Fibroblast of lung (primary cell): ENCODE measurements at regions not wholly inside any gene's neighbourhood (a gene's known extent, or its start where the extent isn't known, plus 50 kb on each side); places are given as distances from the start of the nearest gene placed in this dataset.
A peak's percentile ranks its signal among the peaks of the same experiment; 100 is the strongest.
"Not testable (repeated sequence)": the region's sequence is repeated elsewhere in the genome, so short reads cannot be mapped to it uniquely, and the experiment has no call there.

Source experiments
- DNase-seq, 2 donors: peaks; one replicate each; pipeline versions ENCODE4 v3.0.0 to v3.0.0-alpha.2; 2010; ENCODE audit warnings: low read depth in 2 of 2
- H2AFZ ChIP-seq: 2 replicates; pipeline ENCODE4 v1.5.1; 2012; ENCODE audit warnings: low read length, control low read depth, inconsistent platforms
- H3K27ac ChIP-seq: 2 replicates; pipeline ENCODE4 v1.5.1; 2011; ENCODE audit warnings: low read length, control low read depth; ENCODE audit not compliant: insufficient read depth
- H3K27me3 ChIP-seq: 2 replicates; pipeline ENCODE4 v1.5.1; 2011; ENCODE audit warnings: mild to moderate bottlenecking, low read length; ENCODE audit not compliant: control insufficient read depth, insufficient read depth
- H3K36me3 ChIP-seq: 2 replicates; pipeline ENCODE4 v1.5.1; 2011; ENCODE audit warnings: low read length; ENCODE audit not compliant: control insufficient read depth, insufficient read depth
- H3K4me1 ChIP-seq: 2 replicates; pipeline ENCODE4 v1.5.1; 2011; ENCODE audit warnings: low read length; ENCODE audit not compliant: control insufficient read depth, insufficient read depth; ENCODE audit errors: extremely low read depth
- H3K4me2 ChIP-seq: 2 replicates; pipeline ENCODE4 v1.5.1; 2011; ENCODE audit warnings: low read length, control low read depth; ENCODE audit not compliant: insufficient read depth; ENCODE audit errors: extremely low read depth
- H3K4me3 ChIP-seq, 4 experiments: fragments of 200-600 bp in 1 of 4; sonication (generic) in 1 of 4; replicated peaks in 1 of 4; 2 replicates each; pipeline ENCODE4 v1.5.1; 2011 to 2016; ENCODE audit warnings: low read length in 4 of 4, low read depth in 3 of 4, mild to moderate bottlenecking in 3 of 4, control low read depth in 2 of 4, inconsistent platforms in 1 of 4, mixed read lengths in 1 of 4; ENCODE audit not compliant: insufficient read depth in 1 of 4; ENCODE audit errors: control extremely low read depth in 1 of 4
- H3K79me2 ChIP-seq: 2 replicates; pipeline ENCODE4 v1.5.1; 2012; ENCODE audit warnings: mild to moderate bottlenecking, low read length, inconsistent platforms; ENCODE audit not compliant: control insufficient read depth, insufficient read depth
- H3K9ac ChIP-seq: 2 replicates; pipeline ENCODE4 v1.5.1; 2011; ENCODE audit warnings: mild to moderate bottlenecking, low read length, control low read depth; ENCODE audit not compliant: insufficient read depth
- H3K9me3 ChIP-seq: 2 replicates; pipeline ENCODE4 v1.5.1; 2012; ENCODE audit warnings: low read depth, low read length; ENCODE audit not compliant: control insufficient read depth, insufficient read depth
- H4K20me1 ChIP-seq: 2 replicates; pipeline ENCODE4 v1.5.1; 2011; ENCODE audit warnings: low read length; ENCODE audit not compliant: control insufficient read depth, insufficient read depth; ENCODE audit errors: extremely low read depth
- EZH2 ChIP-seq: IDR thresholded peaks from 2 replicates; pipeline ENCODE4 v1.5.1; 2012; ENCODE audit warnings: low read length, control low read depth, mild to moderate bottlenecking; ENCODE audit errors: missing control alignments
- TF ChIP-seq, protein P1 (sequence below), 2 donors: IDR thresholded peaks in 1 of 2; conservative IDR thresholded peaks in 1 of 2; 1 replicate in 1 of 2; 2 replicates in 1 of 2; pipeline ENCODE4 v1.5.1; 2011 to 2012; ENCODE audit warnings: low read length in 2 of 2, control low read depth in 1 of 2, inconsistent platforms in 1 of 2, low read depth in 1 of 2, mild to moderate bottlenecking in 1 of 2

DNA sequence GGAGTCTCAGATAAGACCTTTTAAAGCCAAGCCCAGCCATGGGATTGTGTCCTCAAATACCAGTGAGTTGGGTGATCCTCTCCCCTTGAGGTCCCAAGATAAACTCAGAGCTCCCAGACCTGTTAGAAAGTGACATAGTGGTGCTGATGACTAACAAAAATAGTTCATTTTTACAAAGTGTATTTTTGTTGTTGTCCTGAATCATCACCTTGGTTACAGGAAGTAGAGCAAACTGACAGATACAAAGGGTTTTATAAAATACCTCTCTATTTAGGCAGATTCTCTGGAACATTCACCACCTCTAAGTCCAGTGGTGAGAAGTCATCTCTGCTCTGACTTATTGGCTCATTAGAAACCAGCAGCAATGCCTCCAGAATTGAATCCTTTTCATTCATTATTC is 259.3 kb downstream of the CEMIP2 start:
- no peaks in the 10 kb centered on the region for H3K4me1 ChIP-seq
- H3K4me2 ChIP-seq, result no peak overlapping the region
- H4K20me1 ChIP-seq, result no peaks in the 10 kb centered on the region
- no peak overlapping the region for H3K27ac ChIP-seq
- no peak for DNase-seq
- no peak overlapping the region for H3K4me3 ChIP-seq
- H3K36me3 ChIP-seq, result no peaks in the 10 kb centered on the region
- H3K9ac ChIP-seq, result no peak overlapping the region
- no peaks in the 10 kb centered on the region for H3K27me3 ChIP-seq
- no peaks in the 10 kb centered on the region for H3K79me2 ChIP-seq
- H2AFZ ChIP-seq, result no peak overlapping the region
- no peaks in the 10 kb centered on the region for H3K9me3 ChIP-seq
- TF ChIP-seq, protein P1, sequence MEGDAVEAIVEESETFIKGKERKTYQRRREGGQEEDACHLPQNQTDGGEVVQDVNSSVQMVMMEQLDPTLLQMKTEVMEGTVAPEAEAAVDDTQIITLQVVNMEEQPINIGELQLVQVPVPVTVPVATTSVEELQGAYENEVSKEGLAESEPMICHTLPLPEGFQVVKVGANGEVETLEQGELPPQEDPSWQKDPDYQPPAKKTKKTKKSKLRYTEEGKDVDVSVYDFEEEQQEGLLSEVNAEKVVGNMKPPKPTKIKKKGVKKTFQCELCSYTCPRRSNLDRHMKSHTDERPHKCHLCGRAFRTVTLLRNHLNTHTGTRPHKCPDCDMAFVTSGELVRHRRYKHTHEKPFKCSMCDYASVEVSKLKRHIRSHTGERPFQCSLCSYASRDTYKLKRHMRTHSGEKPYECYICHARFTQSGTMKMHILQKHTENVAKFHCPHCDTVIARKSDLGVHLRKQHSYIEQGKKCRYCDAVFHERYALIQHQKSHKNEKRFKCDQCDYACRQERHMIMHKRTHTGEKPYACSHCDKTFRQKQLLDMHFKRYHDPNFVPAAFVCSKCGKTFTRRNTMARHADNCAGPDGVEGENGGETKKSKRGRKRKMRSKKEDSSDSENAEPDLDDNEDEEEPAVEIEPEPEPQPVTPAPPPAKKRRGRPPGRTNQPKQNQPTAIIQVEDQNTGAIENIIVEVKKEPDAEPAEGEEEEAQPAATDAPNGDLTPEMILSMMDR (conservative IDR thresholded peaks at IDR 0.05 in 1 of 2, IDR thresholded peaks at IDR 0.05 in 1 of 2; ENCODE audit: low read depth in 1 of 2, low read length in 2 of 2), result no peak
- TF ChIP-seq EZH2, result no peak

DNA sequence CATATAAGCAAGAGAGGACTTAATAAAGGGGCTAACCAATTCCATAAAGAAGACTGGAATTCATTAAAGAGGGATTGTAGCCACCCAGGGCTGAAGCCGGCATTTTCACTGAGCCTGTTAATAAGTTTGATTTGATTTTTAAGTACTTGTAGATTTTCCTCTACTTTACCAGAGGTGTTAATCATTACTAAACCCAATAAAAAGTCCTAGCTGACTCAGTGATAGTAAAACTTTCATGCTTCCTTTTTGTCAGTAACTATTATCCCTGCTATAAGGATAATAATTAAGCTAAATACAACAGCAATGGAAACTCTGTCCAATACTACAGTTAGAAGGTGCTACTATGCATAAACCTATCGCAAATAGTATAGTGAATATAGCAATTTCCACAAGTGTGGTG is 260.2 kb downstream of the CEMIP2 start:
- H3K36me3 ChIP-seq, result not testable (repeated sequence)

DNA sequence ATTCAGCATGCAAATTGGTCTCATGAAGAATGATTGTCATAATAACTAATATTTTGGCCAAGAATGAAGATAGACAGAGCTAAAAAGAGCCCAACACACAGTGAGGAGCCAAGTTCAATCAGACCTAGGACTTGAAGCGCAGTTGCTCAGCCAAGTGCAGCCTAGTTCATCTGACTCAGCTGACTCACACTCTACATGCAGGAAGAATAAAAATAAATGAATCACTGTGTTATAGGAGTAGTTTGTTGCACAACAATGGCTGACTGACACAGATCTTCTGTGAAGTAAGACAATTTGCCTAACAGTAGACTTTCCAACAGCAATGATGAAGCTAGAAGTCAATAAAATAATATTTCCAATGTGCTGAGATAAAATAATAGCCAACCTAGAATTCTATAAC is 261.5 kb downstream of the CEMIP2 start:
- H3K4me2 ChIP-seq, result no peak overlapping the region
- no peak overlapping the region for H3K4me3 ChIP-seq
- peak; percentile 12 to 19 for DNase-seq
- no peaks in the 10 kb centered on the region for H3K27me3 ChIP-seq
- no peaks in the 10 kb centered on the region for H3K9me3 ChIP-seq
- no peaks in the 10 kb centered on the region for H3K36me3 ChIP-seq
- no peaks in the 10 kb centered on the region for H3K4me1 ChIP-seq
- H3K79me2 ChIP-seq, result no peaks in the 10 kb centered on the region
- TF ChIP-seq, protein P1 (conservative IDR thresholded peaks at IDR 0.05 in 1 of 2, IDR thresholded peaks at IDR 0.05 in 1 of 2; ENCODE audit: low read depth in 1 of 2, low read length in 2 of 2), result no peak
- TF ChIP-seq EZH2, result no peak
- H3K27ac ChIP-seq, result no peak overlapping the region
- H2AFZ ChIP-seq, result no peak overlapping the region
- no peak overlapping the region for H3K9ac ChIP-seq
- H4K20me1 ChIP-seq, result no peaks in the 10 kb centered on the region

More for the DNA sequence above, 260.2 kb downstream of the CEMIP2 start:
- not testable (repeated sequence) for H4K20me1 ChIP-seq, DNase-seq, H3K79me2 ChIP-seq, H3K4me3 ChIP-seq, H3K27ac ChIP-seq, H3K4me2 ChIP-seq, H3K4me1 ChIP-seq, H3K9ac ChIP-seq, H2AFZ ChIP-seq, H3K9me3 ChIP-seq, H3K27me3 ChIP-seq

DNA sequence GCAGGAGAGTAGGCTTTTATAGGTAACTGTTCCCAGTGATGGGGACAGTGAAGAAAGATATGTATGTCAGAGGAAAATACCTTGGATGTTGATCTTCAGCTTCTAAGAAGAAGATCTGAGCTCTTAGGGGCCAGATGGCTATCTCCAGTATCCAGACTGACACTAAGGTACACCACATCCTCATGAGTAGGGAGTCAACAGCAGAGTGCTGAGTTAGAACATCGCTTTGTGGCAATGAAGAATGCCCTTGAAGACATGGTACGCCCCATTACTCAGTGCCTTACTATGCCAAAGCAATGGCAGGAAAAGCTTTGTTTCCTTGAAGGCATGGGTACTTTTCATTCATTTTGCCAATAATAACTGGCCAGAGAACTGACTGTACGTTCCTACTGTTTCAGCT is 263.7 kb downstream of the CEMIP2 start:
- no peaks in the 10 kb centered on the region for H3K36me3 ChIP-seq
- no peak overlapping the region for H3K4me3 ChIP-seq
- H3K79me2 ChIP-seq, result no peaks in the 10 kb centered on the region
- H3K27ac ChIP-seq, result no peak overlapping the region
- H3K9me3 ChIP-seq, result no peaks in the 10 kb centered on the region
- DNase-seq, result peak in 1 of 2 donors; percentile 20
- H2AFZ ChIP-seq, result no peak overlapping the region
- H3K4me2 ChIP-seq, result no peak overlapping the region
- H3K27me3 ChIP-seq, result no peaks in the 10 kb centered on the region
- H3K4me1 ChIP-seq, result no peaks in the 10 kb centered on the region
- TF ChIP-seq EZH2, result no peak
- TF ChIP-seq, protein P1 (conservative IDR thresholded peaks at IDR 0.05 in 1 of 2, IDR thresholded peaks at IDR 0.05 in 1 of 2; ENCODE audit: low read depth in 1 of 2, low read length in 2 of 2), result no peak
- no peak overlapping the region for H3K9ac ChIP-seq
- H4K20me1 ChIP-seq, result no peaks in the 10 kb centered on the region
